Parathyroid adenoma (tissue), 2 donors: ENCODE measurements at regions not wholly inside any gene's neighbourhood (a gene's known extent, or its start where the extent isn't known, plus 50 kb on each side); places are given as distances from the start of the nearest gene placed in this dataset.

Experiments
- H2AFZ ChIP-seq: fragments of 300-600 bp; sonication (generic); one replicate; pipeline ENCODE4 v1.7.0; 2017; ENCODE audit warnings: antibody characterized with exemption, mild to moderate bottlenecking
- H3K27ac ChIP-seq: fragments of 300-600 bp; sonication (generic); one replicate; pipeline ENCODE4 v1.7.0; 2017
- H3K27me3 ChIP-seq: fragments of 300-600 bp; sonication (generic); one replicate; pipeline ENCODE4 v1.7.0; 2017; ENCODE audit warnings: low read length; ENCODE audit not compliant: control insufficient read depth, insufficient read depth
- H3K36me3 ChIP-seq: fragments of 300-600 bp; sonication (generic); one replicate; pipeline ENCODE4 v1.7.0; 2017; ENCODE audit warnings: low read length; ENCODE audit not compliant: control insufficient read depth, insufficient read depth
- H3K4me1 ChIP-seq: fragments of 300-600 bp; sonication (generic); one replicate; pipeline ENCODE4 v1.7.0; 2017; ENCODE audit warnings: control low read depth
- H3K4me2 ChIP-seq: fragments of 300-600 bp; sonication (generic); one replicate; pipeline ENCODE4 v1.7.0; 2017; ENCODE audit warnings: low read length
- H3K4me3 ChIP-seq: fragments of 300-600 bp; sonication (generic); one replicate; pipeline ENCODE4 v1.7.0; 2017; ENCODE audit warnings: low read depth, low read length
- H3K79me2 ChIP-seq: fragments of 300-600 bp; sonication (generic); one replicate; pipeline ENCODE4 v1.7.0; 2017; ENCODE audit warnings: control low read depth
- H3K9ac ChIP-seq: fragments of 300-600 bp; sonication (generic); one replicate; pipeline ENCODE4 v1.7.0; 2017; ENCODE audit warnings: mild to moderate bottlenecking
- H3K9me3 ChIP-seq: fragments of 300-600 bp; sonication (generic); one replicate; pipeline ENCODE4 v1.7.0; 2017; ENCODE audit warnings: low read length; ENCODE audit not compliant: control insufficient read depth
- CTCF ChIP-seq: fragments of 300-600 bp; sonication (generic); IDR thresholded peaks from one replicate; pipeline ENCODE4 v1.7.0; 2017; ENCODE audit warnings: antibody characterized with exemption, mild to moderate bottlenecking
- donor health status: primary hyperparathyroidism.

- H3K27ac ChIP-seq: no peak overlapping the region
- TF ChIP-seq CTCF: no peak
- no peak overlapping the region for H2AFZ ChIP-seq
- no peak overlapping the region for H3K9ac ChIP-seq
- H3K4me1 ChIP-seq: no peaks in the 10 kb centered on the region
- H3K9me3 ChIP-seq: no peaks in the 10 kb centered on the region
- no peak overlapping the region for H3K4me2 ChIP-seq
- no peak overlapping the region for H3K4me3 ChIP-seq
- H3K36me3 ChIP-seq: no peaks in the 10 kb centered on the region
- no peaks in the 10 kb centered on the region for H3K27me3 ChIP-seq
- no peaks in the 10 kb centered on the region for H3K79me2 ChIP-seq
Observed at GRCh38 chr1:193553564-193553963, 367.2 kb upstream of the B3GALT2 start.

GRCh38 chr1:193552274-193552673 lies 365.9 kb upstream of the B3GALT2 start:
- H3K9me3 ChIP-seq: no peaks in the 10 kb centered on the region
- H2AFZ ChIP-seq: no peak overlapping the region
- no peak overlapping the region for H3K4me2 ChIP-seq
- no peaks in the 10 kb centered on the region for H3K36me3 ChIP-seq
- H3K4me3 ChIP-seq: no peak overlapping the region
- no peaks in the 10 kb centered on the region for H3K4me1 ChIP-seq
- no peaks in the 10 kb centered on the region for H3K79me2 ChIP-seq
- no peak overlapping the region for H3K27ac ChIP-seq
- no peak overlapping the region for H3K9ac ChIP-seq
- TF ChIP-seq CTCF: no peak
- H3K27me3 ChIP-seq: no peaks in the 10 kb centered on the region

GRCh38 chr1:193549081-193549480 lies 362.7 kb upstream of the B3GALT2 start:
- Histone ChIP-seq H3K4me3 (no peak overlapping the region), H3K9ac (no peak overlapping the region), H3K4me2 (no peak overlapping the region), H3K4me1 (no peaks in the 10 kb centered on the region), H3K36me3 (no peaks in the 10 kb centered on the region), H2AFZ (no peak overlapping the region), H3K9me3 (no peaks in the 10 kb centered on the region), H3K79me2 (no peaks in the 10 kb centered on the region), H3K27ac (no peak overlapping the region), H3K27me3 (no peaks in the 10 kb centered on the region)
- TF ChIP-seq CTCF: no peak

GRCh38 chr1:193545171-193545570 lies 358.8 kb upstream of the B3GALT2 start:
- Histone ChIP-seq H3K9me3 (no peaks in the 10 kb centered on the region), H3K27ac (no peak overlapping the region), H3K36me3 (no peaks in the 10 kb centered on the region), H3K4me1 (no peaks in the 10 kb centered on the region), H3K9ac (no peak overlapping the region), H2AFZ (no peak overlapping the region), H3K79me2 (no peaks in the 10 kb centered on the region), H3K4me2 (no peak overlapping the region), H3K4me3 (no peak overlapping the region), H3K27me3 (no peaks in the 10 kb centered on the region)
- no peak for TF ChIP-seq CTCF

GRCh38 chr1:193543259-193543658 lies 356.8 kb upstream of the B3GALT2 start:
- no peak overlapping the region for H3K9ac ChIP-seq
- no peak overlapping the region for H3K4me2 ChIP-seq
- H3K36me3 ChIP-seq: no peaks in the 10 kb centered on the region
- no peak overlapping the region for H2AFZ ChIP-seq
- H3K9me3 ChIP-seq: no peaks in the 10 kb centered on the region
- H3K27me3 ChIP-seq: no peaks in the 10 kb centered on the region
- H3K27ac ChIP-seq: no peak overlapping the region
- TF ChIP-seq CTCF: no peak
- no peaks in the 10 kb centered on the region for H3K79me2 ChIP-seq
- no peak overlapping the region for H3K4me3 ChIP-seq
- H3K4me1 ChIP-seq: no peaks in the 10 kb centered on the region
